Kidney epithelial cell (primary cell): ENCODE measurements at regions not wholly inside any gene's neighbourhood (a gene's known extent, or its start where the extent isn't known, plus 50 kb on each side); places are given as distances from the start of the nearest gene placed in this dataset.

Experiments used
- DNase-seq: peaks from one replicate; pipeline ENCODE4 v3.0.0-alpha.2; 2010; ENCODE audit warnings: low read depth
- H3K27me3 ChIP-seq: 2 replicates; pipeline ENCODE4 v1.6.0; 2011; ENCODE audit warnings: low read length; ENCODE audit not compliant: control insufficient read depth, insufficient read depth
- H3K36me3 ChIP-seq: 2 replicates; pipeline ENCODE4 v1.5.1; 2011; ENCODE audit warnings: low read length; ENCODE audit not compliant: control insufficient read depth, insufficient read depth
- H3K4me3 ChIP-seq: 2 replicates; pipeline ENCODE4 v1.5.1; 2011; ENCODE audit warnings: low read depth, mild to moderate bottlenecking, control low read depth, low read length
- CTCF ChIP-seq: IDR thresholded peaks from 2 replicates; pipeline ENCODE4 v1.5.1; 2011; ENCODE audit warnings: mild to moderate bottlenecking, moderate library complexity, low read length, control low read depth, inconsistent platforms; ENCODE audit not compliant: insufficient read depth, poor library complexity, severe bottlenecking

GRCh38 chr14:42565556-42565955 is 958.9 kb downstream of the LRFN5 start:
- no peak for DNase-seq
- Histone ChIP-seq H3K36me3 (no peaks in the 10 kb centered on the region), H3K4me3 (no peak overlapping the region), H3K27me3 (no peaks in the 10 kb centered on the region)
- TF ChIP-seq CTCF, result no peak

DNA sequence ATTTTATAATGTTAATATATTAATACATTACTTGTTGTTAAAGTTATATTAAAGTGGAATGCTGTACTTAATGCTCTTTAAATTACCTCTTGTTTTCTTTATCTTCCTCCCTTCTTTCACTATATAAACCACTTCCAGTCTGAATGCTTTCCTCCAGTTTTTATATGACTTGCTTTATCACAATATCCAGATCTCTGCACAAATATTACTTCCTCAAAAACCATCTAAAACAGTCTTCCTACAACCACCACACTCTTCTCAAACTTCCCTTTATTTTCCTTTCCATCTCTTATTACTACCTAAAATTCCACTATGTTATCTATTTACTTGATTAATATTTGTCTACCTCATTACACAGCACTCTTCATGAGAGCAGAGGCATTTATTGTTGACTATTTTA is 956.6 kb downstream of the LRFN5 start:
- no peak for TF ChIP-seq CTCF
- H3K27me3 ChIP-seq, result no peaks in the 10 kb centered on the region
- H3K36me3 ChIP-seq, result no peaks in the 10 kb centered on the region
- no peak for DNase-seq
- no peak overlapping the region for H3K4me3 ChIP-seq

DNA sequence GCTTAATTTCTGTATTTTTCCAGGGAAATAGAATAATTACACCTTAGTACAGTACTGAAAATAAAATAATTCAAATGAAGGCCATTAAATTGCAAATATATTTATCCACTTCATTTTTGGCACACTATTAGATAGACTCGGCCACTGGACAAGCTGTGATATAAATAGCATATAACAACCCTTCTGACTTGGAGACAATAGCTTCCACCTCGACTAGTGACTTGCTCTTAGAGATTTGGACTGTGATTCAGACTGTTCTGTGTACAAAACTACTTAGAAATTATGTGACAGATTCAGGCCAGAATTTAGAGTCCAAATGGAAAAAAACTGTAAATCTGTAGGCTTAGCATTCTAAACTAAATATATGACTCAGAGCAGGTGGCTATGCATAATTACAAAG is 949.9 kb downstream of the LRFN5 start:
- no peak for TF ChIP-seq CTCF
- no peak for DNase-seq
- Histone ChIP-seq H3K4me3 (no peak overlapping the region), H3K36me3 (no peaks in the 10 kb centered on the region), H3K27me3 (no peaks in the 10 kb centered on the region)

DNA sequence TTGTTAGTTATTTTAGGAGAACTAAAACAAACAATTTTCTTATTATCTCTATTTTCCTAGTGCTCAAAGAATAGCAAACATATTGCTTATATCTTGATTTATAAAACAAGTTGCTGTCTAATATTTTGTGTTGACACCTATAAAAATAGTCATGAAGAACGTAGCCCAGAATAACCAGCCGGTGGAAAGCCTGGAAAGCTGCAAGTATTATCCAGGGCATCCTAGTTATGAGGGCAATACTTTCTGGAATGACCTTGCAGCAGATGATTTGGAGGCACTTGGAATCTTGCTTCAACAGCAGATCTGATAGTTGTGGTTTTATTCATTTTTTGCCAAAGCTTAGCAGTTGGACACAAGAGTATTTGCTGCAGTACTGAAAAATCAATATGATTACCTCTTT is 948.7 kb downstream of the LRFN5 start:
- no peak overlapping the region for H3K4me3 ChIP-seq
- no peaks in the 10 kb centered on the region for H3K36me3 ChIP-seq
- TF ChIP-seq CTCF, result no peak
- DNase-seq, result no peak
- no peaks in the 10 kb centered on the region for H3K27me3 ChIP-seq

GRCh38 chr14:42554091-42554490 is 947.4 kb downstream of the LRFN5 start:
- no peak for DNase-seq
- TF ChIP-seq CTCF, result no peak
- Histone ChIP-seq H3K4me3 (no peak overlapping the region), H3K27me3 (no peaks in the 10 kb centered on the region), H3K36me3 (no peaks in the 10 kb centered on the region)

DNA sequence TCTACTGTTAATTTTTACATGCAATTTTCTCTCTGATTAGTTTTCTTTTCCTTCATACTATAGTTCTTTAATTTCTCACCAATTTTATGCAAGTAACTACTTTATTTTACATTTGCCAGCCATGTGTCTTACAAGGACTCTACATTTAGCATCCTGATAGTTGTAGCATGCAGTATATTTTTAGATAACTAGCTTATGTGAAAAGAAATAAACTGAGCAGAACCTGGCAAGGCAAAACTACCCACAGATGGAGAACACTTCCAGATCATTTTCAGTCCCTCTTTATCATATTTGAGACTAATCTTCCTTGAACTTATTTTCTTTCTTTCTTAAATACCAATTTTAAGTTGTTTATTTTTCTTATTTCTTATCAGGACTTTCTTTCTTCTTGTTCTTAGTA is 943.6 kb downstream of the LRFN5 start:
- DNase-seq, result no peak
- Histone ChIP-seq H3K4me3 (no peak overlapping the region), H3K36me3 (no peaks in the 10 kb centered on the region), H3K27me3 (no peaks in the 10 kb centered on the region)
- no peak for TF ChIP-seq CTCF
